NB4 (cell line): ENCODE measurements at regions not wholly inside any gene's neighbourhood (a gene's known extent, or its start where the extent isn't known, plus 50 kb on each side); places are given as distances from the start of the nearest gene placed in this dataset.

Experiments
- DNase-seq: peaks from one replicate; pipeline ENCODE4 v3.0.0; 2010; ENCODE audit warnings: low read depth
- H3K4me3 ChIP-seq: one replicate; pipeline ENCODE4 v1.5.1; 2011; ENCODE audit warnings: mild to moderate bottlenecking, low read depth, low read length, moderate library complexity
- MYC ChIP-seq: IDR thresholded peaks from 2 replicates; pipeline ENCODE4 v1.6.1; 2011; ENCODE audit warnings: low read depth, low read length
- POLR2A ChIP-seq: IDR thresholded peaks from 2 replicates; pipeline ENCODE4 v1.6.1; 2011; ENCODE audit warnings: mild to moderate bottlenecking; ENCODE audit not compliant: insufficient read length; ENCODE audit errors: extremely low read depth
- TF ChIP-seq, protein P1 (sequence below): IDR thresholded peaks from 2 replicates; pipeline ENCODE4 v1.6.1; 2011; ENCODE audit warnings: low read depth, low read length
- TF ChIP-seq, protein P2 (sequence below): IDR thresholded peaks from one replicate; pipeline ENCODE4 v1.5.1; 2012; ENCODE audit warnings: low read depth, low read length

DNA sequence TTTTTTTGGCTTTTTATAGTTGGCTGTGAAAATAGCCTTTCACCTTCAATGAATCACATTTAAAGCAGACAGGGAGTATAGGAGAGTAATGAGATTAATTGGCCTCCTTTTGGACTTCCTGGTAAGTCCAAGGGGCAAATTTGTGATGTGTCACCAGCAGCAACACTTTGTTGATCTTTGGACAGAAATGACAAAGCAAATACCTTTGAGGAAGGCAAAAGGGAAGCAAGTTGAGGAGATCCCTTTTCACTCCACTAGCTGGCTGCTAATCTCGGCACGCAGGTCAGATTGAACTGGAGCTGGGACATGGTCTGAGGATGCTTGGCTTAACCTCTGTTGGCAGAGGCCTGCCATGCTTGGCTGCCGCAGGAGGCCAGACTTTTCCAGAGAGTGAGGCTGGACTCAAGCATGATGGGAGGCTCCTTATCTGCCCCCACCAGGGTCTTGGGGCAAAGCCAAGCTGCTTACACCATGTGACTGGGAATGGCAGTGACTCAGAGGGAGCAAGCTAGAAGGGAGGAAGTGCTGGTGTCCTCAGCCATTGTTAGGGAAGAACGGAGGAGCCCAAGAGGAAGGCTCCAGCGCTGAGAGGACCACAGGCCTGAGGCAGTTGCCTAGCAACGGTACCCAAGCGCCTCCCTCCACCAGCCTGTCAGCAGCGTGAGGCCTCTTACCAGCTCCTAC lies 174.5 kb upstream of the MAP1B start:
- no peak overlapping the region for H3K4me3 ChIP-seq
- DNase-seq: no peak
- TF ChIP-seq MYC: no peak
- TF ChIP-seq, protein P1, sequence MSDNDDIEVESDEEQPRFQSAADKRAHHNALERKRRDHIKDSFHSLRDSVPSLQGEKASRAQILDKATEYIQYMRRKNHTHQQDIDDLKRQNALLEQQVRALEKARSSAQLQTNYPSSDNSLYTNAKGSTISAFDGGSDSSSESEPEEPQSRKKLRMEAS: no peak
- TF ChIP-seq POLR2A: no peak
- TF ChIP-seq, protein P2, sequence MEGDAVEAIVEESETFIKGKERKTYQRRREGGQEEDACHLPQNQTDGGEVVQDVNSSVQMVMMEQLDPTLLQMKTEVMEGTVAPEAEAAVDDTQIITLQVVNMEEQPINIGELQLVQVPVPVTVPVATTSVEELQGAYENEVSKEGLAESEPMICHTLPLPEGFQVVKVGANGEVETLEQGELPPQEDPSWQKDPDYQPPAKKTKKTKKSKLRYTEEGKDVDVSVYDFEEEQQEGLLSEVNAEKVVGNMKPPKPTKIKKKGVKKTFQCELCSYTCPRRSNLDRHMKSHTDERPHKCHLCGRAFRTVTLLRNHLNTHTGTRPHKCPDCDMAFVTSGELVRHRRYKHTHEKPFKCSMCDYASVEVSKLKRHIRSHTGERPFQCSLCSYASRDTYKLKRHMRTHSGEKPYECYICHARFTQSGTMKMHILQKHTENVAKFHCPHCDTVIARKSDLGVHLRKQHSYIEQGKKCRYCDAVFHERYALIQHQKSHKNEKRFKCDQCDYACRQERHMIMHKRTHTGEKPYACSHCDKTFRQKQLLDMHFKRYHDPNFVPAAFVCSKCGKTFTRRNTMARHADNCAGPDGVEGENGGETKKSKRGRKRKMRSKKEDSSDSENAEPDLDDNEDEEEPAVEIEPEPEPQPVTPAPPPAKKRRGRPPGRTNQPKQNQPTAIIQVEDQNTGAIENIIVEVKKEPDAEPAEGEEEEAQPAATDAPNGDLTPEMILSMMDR: no peak

DNA sequence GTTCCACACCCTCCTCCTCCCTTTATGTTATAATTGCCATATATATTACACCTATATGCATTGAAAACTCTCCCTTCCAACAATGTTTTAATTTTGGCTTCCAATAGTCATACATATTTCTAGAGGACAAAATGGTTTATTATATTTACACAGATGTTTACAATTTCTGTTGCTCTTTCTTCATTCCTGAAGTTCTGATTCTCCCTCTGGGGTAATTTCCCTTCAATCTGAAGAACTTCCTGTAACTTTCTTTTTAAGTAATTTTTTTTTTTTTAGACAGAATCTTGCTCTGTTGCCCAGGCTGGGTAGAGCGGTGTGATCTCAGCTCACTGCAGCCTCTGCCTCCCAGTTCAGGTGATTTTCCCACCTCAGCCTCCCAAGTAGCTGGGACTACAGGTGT lies 173.0 kb upstream of the MAP1B start:
- TF ChIP-seq, protein P1: no peak
- TF ChIP-seq, protein P2: no peak
- TF ChIP-seq POLR2A (no peak), MYC (no peak)
- no peak overlapping the region for H3K4me3 ChIP-seq
- no peak for DNase-seq

DNA sequence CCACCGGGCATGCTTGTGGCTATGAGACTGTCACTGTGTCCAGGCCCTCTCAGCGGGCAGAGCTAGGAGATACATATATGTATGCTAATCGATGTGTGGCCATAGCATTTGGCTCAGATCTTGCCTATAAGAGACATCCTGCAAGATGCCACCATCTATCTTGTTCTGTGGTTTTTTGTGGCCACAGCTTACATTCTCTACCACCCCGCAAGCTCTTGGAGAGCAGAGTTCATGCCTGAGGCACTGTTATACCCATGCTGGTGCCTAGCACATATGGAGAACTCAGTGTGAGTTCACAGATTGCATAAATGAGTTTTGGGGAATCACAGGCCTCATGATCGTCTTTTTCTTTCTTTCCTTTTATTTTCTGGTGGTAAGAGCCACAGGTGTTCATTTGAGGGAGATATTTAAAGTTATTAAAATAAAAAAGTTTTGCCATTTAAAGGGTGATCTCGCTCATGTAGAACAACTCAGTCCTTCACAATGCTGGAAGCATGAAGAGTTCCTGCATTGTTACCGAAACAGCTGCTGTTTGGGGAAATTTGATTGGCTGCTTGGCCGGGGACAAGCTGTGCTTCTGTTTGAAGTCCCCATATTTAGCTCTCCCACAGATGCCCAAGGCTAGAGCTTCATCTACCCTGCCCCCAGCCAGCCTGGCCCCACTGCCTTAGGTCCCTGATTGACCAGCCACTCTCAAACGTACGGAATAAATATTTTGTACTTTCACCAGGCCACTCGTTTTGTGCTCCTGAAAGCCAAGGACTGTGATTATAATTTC lies 169.2 kb upstream of the MAP1B start:
- no peak for DNase-seq
- TF ChIP-seq MYC: no peak
- TF ChIP-seq, protein P1: no peak
- TF ChIP-seq POLR2A: no peak
- TF ChIP-seq, protein P2: no peak
- H3K4me3 ChIP-seq: no peak overlapping the region

DNA sequence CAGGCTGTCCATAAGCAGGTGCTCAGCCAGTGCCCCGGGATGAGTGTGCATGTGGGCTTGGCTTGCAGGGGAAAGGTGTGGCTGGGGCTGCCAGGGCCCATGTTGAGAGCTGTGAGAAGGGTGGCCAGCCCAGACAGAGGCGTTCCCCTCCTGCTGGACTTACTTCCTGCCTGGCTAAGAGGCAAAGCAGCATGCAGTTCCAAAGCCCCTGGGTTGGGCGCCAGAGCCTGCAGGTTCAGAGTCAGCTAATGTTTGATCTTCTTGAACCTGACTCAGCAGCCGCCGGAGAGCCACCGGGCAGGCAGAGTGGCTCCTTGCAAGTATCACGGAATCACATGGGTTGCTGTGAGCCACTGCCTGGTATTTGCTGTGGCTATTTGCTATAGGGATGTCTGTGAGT lies 168.4 kb upstream of the MAP1B start:
- H3K4me3 ChIP-seq: no peak overlapping the region
- TF ChIP-seq, protein P2: no peak
- TF ChIP-seq POLR2A: no peak
- no peak for TF ChIP-seq MYC
- TF ChIP-seq, protein P1: no peak
- no peak for DNase-seq

DNA sequence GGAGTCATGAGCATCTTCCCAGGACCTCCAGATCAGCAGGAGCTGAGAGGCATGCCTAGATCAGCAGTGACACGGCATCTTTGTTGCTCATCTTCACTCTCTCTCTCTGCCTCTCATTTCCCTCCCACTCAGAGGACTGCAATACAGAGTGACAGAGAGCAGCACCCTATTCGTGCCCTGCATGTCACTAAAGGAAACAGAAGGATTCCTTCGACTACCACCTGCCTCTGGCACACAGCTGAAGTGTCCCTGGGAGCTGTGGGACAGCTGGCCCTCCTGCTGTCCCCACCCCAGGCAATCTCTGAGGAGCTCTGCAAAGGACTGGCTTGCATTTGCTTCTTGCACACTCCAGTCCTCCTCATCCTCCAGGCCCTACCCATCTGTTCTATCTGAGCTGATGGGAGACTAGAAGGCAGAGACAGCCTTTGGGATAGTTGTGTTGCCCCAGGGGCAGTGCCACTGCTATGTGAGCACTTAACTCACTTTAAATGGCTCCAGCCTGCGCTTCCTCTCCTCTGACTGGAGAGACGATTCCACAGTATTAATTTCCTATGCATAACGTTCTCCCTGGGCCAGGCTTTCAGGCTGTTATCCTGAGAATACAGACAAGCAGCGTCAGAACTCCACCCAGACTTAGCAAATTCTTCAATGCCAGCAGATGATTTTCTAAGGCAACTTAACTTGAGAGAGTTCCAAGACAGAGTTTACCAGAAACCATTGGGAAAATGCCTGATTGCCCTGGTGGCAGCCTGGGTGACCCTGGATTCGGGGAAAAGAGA lies 167.6 kb upstream of the MAP1B start:
- DNase-seq: no peak
- no peak overlapping the region for H3K4me3 ChIP-seq

More for the DNA sequence above, 167.6 kb upstream of the MAP1B start:
- no peak for TF ChIP-seq POLR2A
- no peak for TF ChIP-seq MYC
- TF ChIP-seq, protein P1: no peak
- TF ChIP-seq, protein P2: no peak
